HL-60 (cell line): ENCODE measurements at regions not wholly inside any gene's neighbourhood (a gene's known extent, or its start where the extent isn't known, plus 50 kb on each side); places are given as distances from the start of the nearest gene placed in this dataset.

Experiments used
- GABPA ChIP-seq: IDR thresholded peaks from 2 replicates; pipeline ENCODE4 v1.6.1; 2012; ENCODE audit warnings: low read depth
- POLR2AphosphoS5 ChIP-seq: IDR thresholded peaks from 2 replicates; pipeline ENCODE4 v1.6.1; 2012; ENCODE audit warnings: low read depth
- SPI1 ChIP-seq: IDR thresholded peaks from 2 replicates; pipeline ENCODE4 v1.6.1; 2012; ENCODE audit warnings: low read depth, mild to moderate bottlenecking, borderline replicate concordance
- TF ChIP-seq, protein P1 (sequence below): IDR thresholded peaks from one replicate; pipeline ENCODE4 v1.5.1; 2011; ENCODE audit warnings: low read length, control low read depth, inconsistent platforms; ENCODE audit not compliant: insufficient read depth
- TF ChIP-seq, protein P2 (sequence below): IDR thresholded peaks from 2 replicates; pipeline ENCODE4 v1.6.1; 2012; ENCODE audit warnings: low read depth; ENCODE audit not compliant: insufficient replicate concordance

DNA sequence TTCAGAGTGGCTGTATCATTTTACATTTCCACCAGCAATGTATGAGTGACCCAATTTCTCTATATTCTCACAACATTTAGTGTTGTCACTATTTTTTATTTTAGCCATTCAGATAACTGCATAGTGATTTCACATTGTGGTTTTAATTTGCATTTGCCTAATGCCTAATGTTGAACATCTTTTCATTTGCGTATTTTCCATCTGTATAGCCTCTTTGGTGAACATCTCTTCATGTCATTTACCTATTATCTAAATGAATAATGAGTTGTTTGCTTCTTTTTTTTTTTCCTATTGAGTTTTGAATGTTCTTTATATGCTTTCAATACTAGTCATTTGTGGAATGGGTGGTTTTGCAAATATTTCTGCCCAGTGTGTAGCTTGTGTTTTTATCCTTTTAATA is 120.9 kb upstream of the CPHXL start:
- TF ChIP-seq, protein P1, sequence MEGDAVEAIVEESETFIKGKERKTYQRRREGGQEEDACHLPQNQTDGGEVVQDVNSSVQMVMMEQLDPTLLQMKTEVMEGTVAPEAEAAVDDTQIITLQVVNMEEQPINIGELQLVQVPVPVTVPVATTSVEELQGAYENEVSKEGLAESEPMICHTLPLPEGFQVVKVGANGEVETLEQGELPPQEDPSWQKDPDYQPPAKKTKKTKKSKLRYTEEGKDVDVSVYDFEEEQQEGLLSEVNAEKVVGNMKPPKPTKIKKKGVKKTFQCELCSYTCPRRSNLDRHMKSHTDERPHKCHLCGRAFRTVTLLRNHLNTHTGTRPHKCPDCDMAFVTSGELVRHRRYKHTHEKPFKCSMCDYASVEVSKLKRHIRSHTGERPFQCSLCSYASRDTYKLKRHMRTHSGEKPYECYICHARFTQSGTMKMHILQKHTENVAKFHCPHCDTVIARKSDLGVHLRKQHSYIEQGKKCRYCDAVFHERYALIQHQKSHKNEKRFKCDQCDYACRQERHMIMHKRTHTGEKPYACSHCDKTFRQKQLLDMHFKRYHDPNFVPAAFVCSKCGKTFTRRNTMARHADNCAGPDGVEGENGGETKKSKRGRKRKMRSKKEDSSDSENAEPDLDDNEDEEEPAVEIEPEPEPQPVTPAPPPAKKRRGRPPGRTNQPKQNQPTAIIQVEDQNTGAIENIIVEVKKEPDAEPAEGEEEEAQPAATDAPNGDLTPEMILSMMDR, result no peak
- TF ChIP-seq GABPA (no peak), SPI1 (no peak), POLR2AphosphoS5 (no peak)
- TF ChIP-seq, protein P2, sequence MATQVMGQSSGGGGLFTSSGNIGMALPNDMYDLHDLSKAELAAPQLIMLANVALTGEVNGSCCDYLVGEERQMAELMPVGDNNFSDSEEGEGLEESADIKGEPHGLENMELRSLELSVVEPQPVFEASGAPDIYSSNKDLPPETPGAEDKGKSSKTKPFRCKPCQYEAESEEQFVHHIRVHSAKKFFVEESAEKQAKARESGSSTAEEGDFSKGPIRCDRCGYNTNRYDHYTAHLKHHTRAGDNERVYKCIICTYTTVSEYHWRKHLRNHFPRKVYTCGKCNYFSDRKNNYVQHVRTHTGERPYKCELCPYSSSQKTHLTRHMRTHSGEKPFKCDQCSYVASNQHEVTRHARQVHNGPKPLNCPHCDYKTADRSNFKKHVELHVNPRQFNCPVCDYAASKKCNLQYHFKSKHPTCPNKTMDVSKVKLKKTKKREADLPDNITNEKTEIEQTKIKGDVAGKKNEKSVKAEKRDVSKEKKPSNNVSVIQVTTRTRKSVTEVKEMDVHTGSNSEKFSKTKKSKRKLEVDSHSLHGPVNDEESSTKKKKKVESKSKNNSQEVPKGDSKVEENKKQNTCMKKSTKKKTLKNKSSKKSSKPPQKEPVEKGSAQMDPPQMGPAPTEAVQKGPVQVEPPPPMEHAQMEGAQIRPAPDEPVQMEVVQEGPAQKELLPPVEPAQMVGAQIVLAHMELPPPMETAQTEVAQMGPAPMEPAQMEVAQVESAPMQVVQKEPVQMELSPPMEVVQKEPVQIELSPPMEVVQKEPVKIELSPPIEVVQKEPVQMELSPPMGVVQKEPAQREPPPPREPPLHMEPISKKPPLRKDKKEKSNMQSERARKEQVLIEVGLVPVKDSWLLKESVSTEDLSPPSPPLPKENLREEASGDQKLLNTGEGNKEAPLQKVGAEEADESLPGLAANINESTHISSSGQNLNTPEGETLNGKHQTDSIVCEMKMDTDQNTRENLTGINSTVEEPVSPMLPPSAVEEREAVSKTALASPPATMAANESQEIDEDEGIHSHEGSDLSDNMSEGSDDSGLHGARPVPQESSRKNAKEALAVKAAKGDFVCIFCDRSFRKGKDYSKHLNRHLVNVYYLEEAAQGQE, result no peak
